HG02973 (cell line): ENCODE measurements at regions not wholly inside any gene's neighbourhood (a gene's known extent, or its start where the extent isn't known, plus 50 kb on each side); places are given as distances from the start of the nearest gene placed in this dataset.
"Not testable (repeated sequence)": the region's sequence is repeated elsewhere in the genome, so short reads cannot be mapped to it uniquely, and the experiment has no call there.

Experiments
- ATAC-seq: cut with Tn5 transposase; IDR thresholded peaks from one replicate; pipeline ENCODE4 v1.9.1; 2021; ENCODE audit warnings: moderate library complexity; ENCODE audit not compliant: unreplicated experiment

DNA sequence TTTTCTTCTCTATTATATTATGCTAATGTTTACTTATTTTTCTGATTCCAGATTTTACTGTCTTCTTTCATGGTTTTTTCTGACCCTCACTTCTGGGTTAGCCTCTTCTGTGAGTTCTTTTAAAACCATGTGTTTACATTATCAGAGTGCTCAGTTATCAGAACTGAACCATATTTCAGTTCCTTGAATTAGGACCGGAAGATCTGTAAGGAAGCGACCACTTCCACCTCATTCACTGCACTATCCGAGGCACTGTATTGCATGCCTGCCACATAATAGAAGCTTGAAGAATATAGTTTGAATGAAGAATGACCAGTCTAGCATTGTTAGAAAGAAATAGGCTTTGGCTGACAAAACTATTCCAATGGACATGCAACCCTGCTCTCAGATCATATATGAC is 281.0 kb upstream of the DEPDC1 start:
- ATAC-seq: no peak

- not testable (repeated sequence) for ATAC-seq
Observed at GRCh38 chr1:68779841-68780240, 283.0 kb upstream of the DEPDC1 start.

- no peak for ATAC-seq
Observed at GRCh38 chr1:68780919-68781318, 284.0 kb upstream of the DEPDC1 start.

DNA sequence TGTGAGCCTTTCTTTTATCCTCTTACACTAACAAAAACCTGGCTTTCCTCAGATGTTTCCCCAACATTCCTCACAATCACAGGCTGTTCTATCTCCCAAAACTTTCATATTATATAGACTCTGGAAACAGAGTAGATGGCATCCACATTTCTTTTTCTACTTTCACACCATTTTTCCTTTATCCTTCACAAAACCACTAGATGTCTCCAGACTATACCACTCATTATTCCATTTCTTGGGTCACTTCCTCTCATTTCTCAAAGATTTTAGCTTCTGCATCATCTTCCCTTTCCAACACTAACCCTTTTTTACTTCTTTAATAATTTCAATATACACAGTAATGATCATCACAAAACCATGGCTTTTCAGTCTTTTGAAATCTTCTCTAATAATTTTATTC is 286.0 kb upstream of the DEPDC1 start:
- no peak for ATAC-seq

DNA sequence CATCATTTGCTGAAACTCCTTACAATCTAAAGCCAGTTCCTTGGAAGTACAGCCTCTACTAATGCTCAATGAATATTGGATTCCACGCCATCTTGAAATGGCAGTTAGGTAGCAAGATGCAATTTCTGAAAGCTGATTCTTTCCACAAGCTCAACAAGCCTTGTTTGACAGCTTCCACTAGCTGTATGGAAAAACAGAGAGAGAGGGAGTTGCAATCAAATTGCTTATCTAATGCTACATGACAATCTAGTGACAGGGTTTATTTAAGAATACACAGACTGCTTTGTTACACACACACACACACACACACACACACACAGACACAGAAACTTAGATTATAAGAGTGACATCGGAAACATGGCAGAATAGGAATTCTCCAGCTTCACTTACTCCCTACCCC is 288.4 kb upstream of the DEPDC1 start:
- no peak for ATAC-seq

DNA sequence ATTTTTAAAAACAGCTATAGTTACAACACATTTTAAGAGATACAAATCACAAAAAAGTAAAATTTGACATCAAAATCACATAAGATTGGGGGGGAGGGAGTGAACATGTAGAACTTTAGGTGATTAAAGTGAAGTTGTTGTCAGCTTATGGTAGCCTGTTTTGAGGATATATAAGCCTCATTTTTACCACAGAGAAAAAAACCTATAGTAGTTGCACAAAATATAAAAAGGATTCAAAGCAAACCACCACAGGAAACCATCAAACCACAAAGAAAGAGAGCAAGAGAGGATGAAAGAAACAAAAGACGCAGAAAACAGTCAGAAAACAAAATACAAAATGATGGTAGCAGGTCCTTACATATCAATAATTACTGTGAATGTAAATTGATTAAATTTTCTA is 291.9 kb upstream of the DEPDC1 start:
- ATAC-seq: no peak

GRCh38 chr1:68791800-68792199 is 294.9 kb upstream of the DEPDC1 start:
- no peak for ATAC-seq

- no peak for ATAC-seq
Observed at GRCh38 chr1:68795956-68796355, 299.1 kb upstream of the DEPDC1 start.

DNA sequence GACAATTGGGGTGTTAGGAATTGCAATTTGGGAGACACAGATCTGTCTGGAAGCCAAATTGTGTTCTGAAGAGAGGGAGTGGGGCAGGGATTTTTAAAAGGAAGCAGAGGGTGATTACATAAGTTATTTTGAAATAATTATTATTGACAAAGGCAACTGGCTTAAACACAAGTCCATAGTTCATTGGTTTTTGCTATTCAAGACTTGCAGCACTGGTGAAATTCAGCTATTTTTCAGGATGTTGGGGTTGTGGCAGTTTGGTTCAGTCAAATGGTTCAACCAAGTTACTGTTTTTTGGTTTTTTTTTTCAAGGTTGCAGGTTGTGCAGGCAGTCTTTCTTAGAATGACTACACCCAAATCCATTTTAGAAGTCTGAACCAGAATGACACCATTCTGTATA is 300.0 kb upstream of the DEPDC1 start:
- ATAC-seq: no peak

- no peak for ATAC-seq
Observed at GRCh38 chr1:68798071-68798470, 301.2 kb upstream of the DEPDC1 start.

- no peak for ATAC-seq
Observed at GRCh38 chr1:68799096-68799495, 302.2 kb upstream of the DEPDC1 start.

- no peak for ATAC-seq
Observed at GRCh38 chr1:68800182-68800581, 303.3 kb upstream of the DEPDC1 start.

DNA sequence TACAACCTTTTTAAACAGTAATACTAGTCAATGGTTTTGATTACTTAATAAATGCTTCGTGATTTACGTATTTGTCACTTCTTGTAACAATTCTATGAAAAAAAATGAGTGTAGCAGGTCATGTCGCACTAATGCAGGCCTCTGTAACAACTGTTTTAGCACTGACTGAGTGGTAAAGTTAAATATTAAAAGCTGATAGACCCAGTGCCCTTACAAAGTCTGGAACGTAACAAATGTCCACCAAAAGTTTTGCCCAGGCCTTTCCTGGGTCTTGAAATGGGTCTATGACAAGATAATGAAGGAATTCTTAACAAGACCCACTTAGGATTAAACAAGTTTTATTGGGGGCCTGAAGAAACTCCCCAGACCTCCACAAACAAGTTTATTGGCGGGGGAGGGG is 304.6 kb upstream of the DEPDC1 start:
- ATAC-seq: no peak

GRCh38 chr1:68805097-68805641 is 308.3 kb upstream of the DEPDC1 start:
- no peak for ATAC-seq

DNA sequence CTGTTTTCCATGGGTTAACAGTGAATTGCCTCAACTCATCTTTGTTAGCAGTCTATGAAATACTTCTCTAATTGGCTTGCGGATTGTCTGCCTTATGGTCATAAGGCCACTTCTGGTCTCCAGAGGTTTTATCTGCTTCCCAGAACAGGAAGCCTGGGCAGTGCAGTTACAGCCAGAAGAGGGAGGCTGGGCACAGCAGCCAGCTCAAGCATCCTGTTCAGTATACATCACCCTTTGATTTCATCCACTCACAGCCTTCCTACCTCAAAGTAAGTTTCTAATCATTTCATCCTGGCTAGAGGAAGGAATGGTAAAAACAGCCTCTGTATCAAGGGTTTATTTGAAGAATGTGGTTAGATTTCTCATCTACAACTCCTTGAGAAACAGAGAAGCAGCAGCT is 311.5 kb upstream of the DEPDC1 start:
- no peak for ATAC-seq

GRCh38 chr1:68811806-68812205 is 314.9 kb upstream of the DEPDC1 start:
- ATAC-seq: no peak

DNA sequence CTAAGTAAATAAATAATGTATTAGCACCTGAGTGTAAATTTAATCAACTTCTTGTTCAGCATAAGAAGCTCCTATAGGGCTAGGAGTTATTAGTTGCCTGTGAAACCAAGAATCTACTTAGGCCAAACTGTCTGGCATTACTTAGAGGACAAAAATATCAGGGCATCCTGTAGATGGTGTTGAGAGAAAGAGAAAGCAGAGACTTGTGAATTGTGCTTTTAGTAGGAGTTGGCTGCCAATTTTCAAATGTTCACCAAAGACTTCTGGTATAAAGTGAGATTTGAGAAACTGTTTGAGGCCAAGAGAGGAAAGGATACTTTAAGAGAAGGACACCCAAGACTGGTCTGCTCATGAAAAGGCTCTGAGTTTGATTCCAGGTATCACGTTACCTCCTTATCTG is 315.5 kb upstream of the DEPDC1 start:
- ATAC-seq: no peak

- no peak for ATAC-seq
Observed at GRCh38 chr1:68814067-68814466, 317.2 kb upstream of the DEPDC1 start.

DNA sequence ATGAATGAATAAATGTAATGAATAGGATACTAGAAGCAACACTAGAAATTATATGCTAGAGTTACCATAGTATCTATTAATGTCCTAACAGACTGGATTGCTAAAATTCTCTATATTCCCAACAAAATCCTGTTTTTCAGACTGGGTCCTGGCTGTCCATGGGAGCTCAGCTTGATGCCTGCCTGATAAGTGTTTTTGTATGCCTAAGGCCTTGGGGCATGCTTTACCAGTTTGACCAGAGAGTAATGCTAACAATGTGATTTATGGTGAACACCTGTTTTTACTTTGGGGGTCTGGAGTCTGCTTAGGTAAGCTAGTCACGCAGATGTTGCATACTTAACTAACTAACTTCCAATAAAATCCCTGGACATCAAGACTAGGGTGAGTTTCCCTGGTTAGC is 318.8 kb upstream of the DEPDC1 start:
- no peak for ATAC-seq

GRCh38 chr1:68817505-68818210 is 320.8 kb upstream of the DEPDC1 start:
- ATAC-seq: not testable (repeated sequence)

- no peak for ATAC-seq
Observed at GRCh38 chr1:68819190-68819829, 322.4 kb upstream of the DEPDC1 start.

GRCh38 chr1:68820151-68820550 is 323.3 kb upstream of the DEPDC1 start:
- no peak for ATAC-seq

GRCh38 chr1:68826836-68827235 is 330.0 kb upstream of the DEPDC1 start:
- no peak for ATAC-seq
